SK-N-MC (cell line): ENCODE measurements at regions not wholly inside any gene's neighbourhood (a gene's known extent, or its start where the extent isn't known, plus 50 kb on each side); places are given as distances from the start of the nearest gene placed in this dataset.
"Not testable (repeated sequence)": the region's sequence is repeated elsewhere in the genome, so short reads cannot be mapped to it uniquely, and the experiment has no call there.

Experiments
- EZH2 ChIP-seq: fragments of 200-600 bp; sonication (generic); IDR thresholded peaks from one replicate; pipeline ENCODE4 v1.6.1; 2017; ENCODE audit warnings: antibody characterized with exemption
- FOXP2 ChIP-seq: optimal IDR thresholded peaks from 2 replicates; pipeline ENCODE3; 2011; ENCODE audit warnings: mild to moderate bottlenecking, moderate library complexity; ENCODE audit not compliant: insufficient read depth; ENCODE audit errors: extremely low read length, control extremely low read depth
- POLR2AphosphoS5 ChIP-seq: IDR thresholded peaks from 2 replicates; pipeline ENCODE4 v1.6.1; 2012; ENCODE audit warnings: mild to moderate bottlenecking, low read depth, low read length, borderline replicate concordance

GRCh38 chr10:46775668-46776059 is 135.6 kb upstream of the PTPN20 start:
- not testable (repeated sequence) for TF ChIP-seq EZH2, POLR2AphosphoS5, FOXP2
